ENCODE measurements at regions not wholly inside any gene's neighbourhood (a gene's known extent, or its start where the extent isn't known, plus 50 kb on each side); places are given as distances from the start of the nearest gene placed in this dataset.

GRCh38 chr6:51386347-51386836 is 567.7 kb downstream of the TFAP2B start:
- Histone ChIP-seq H3K36me3 (no peaks in the 10 kb centered on the region), H3K27me3 (ENCODE audit: low read depth) (no peaks in the 10 kb centered on the region), H3K27ac (replicated peaks) (no peak overlapping the region), H3K9me3 (replicated peaks) (peaks cover 15% of the 10 kb centered on the region), H3K4me1 (no peaks in the 10 kb centered on the region), H3K4me3 (no peak overlapping the region)
- intact Hi-C loops (cut with micrococcal nuclease) = no loop called here
- TF ChIP-seq, protein P1, sequence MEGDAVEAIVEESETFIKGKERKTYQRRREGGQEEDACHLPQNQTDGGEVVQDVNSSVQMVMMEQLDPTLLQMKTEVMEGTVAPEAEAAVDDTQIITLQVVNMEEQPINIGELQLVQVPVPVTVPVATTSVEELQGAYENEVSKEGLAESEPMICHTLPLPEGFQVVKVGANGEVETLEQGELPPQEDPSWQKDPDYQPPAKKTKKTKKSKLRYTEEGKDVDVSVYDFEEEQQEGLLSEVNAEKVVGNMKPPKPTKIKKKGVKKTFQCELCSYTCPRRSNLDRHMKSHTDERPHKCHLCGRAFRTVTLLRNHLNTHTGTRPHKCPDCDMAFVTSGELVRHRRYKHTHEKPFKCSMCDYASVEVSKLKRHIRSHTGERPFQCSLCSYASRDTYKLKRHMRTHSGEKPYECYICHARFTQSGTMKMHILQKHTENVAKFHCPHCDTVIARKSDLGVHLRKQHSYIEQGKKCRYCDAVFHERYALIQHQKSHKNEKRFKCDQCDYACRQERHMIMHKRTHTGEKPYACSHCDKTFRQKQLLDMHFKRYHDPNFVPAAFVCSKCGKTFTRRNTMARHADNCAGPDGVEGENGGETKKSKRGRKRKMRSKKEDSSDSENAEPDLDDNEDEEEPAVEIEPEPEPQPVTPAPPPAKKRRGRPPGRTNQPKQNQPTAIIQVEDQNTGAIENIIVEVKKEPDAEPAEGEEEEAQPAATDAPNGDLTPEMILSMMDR (IDR thresholded peaks at IDR 0.05; ENCODE audit: borderline replicate concordance) = no peak
- DNase-seq = no peak

GRCh38 chr6:51387907-51388306 is 569.2 kb downstream of the TFAP2B start:
- TF ChIP-seq, protein P1 (IDR thresholded peaks at IDR 0.05; ENCODE audit: borderline replicate concordance) = no peak
- intact Hi-C loops (cut with micrococcal nuclease) = no loop called here
- DNase-seq = no peak
- no peaks in the 10 kb centered on the region for H3K4me1 ChIP-seq
- H3K36me3 ChIP-seq = no peaks in the 10 kb centered on the region
- H3K27ac ChIP-seq (replicated peaks) = no peak overlapping the region
- H3K27me3 ChIP-seq (ENCODE audit: low read depth) = no peaks in the 10 kb centered on the region
- peaks cover 15% of the 10 kb centered on the region for H3K9me3 ChIP-seq (replicated peaks)
- H3K4me3 ChIP-seq = no peak overlapping the region

GRCh38 chr6:51394061-51394460 is 575.4 kb downstream of the TFAP2B start:
- no peaks in the 10 kb centered on the region for H3K27me3 ChIP-seq (ENCODE audit: low read depth)
- no peak overlapping the region for H3K27ac ChIP-seq (replicated peaks)
- no peaks in the 10 kb centered on the region for H3K4me1 ChIP-seq
- intact Hi-C loops (cut with micrococcal nuclease) = no loop called here
- TF ChIP-seq, protein P1 (IDR thresholded peaks at IDR 0.05; ENCODE audit: borderline replicate concordance) = no peak
- no peaks in the 10 kb centered on the region for H3K9me3 ChIP-seq (replicated peaks)
- no peak overlapping the region for H3K4me3 ChIP-seq
- H3K36me3 ChIP-seq = no peaks in the 10 kb centered on the region
- no peak for DNase-seq

DNA sequence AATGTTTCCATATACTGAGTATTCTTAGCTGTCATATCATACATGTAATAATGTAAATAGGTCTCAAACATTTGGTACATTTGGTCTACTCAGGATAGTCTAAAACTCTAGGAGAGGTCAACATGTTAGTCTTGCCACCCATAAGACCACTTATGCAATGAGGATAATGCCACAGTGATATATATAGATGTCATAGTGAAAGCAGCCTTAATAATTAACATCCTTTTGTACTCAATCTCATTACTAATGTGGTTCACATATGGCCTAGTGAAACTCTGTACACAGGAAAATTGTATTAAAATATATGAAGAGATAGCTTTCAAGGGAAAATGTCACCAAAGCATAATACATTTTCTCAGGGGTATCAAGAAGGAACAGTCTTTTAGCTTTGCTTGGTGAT is 577.9 kb downstream of the TFAP2B start:
- H3K27me3 ChIP-seq (ENCODE audit: low read depth) = no peaks in the 10 kb centered on the region
- TF ChIP-seq, protein P1 (IDR thresholded peaks at IDR 0.05; ENCODE audit: borderline replicate concordance) = no peak
- no peak overlapping the region for H3K27ac ChIP-seq (replicated peaks)
- no peak overlapping the region for H3K4me3 ChIP-seq
- no peaks in the 10 kb centered on the region for H3K36me3 ChIP-seq
- no peaks in the 10 kb centered on the region for H3K9me3 ChIP-seq (replicated peaks)
- H3K4me1 ChIP-seq = no peaks in the 10 kb centered on the region
- no peak for DNase-seq
- intact Hi-C loops (cut with micrococcal nuclease) = no loop called here

DNA sequence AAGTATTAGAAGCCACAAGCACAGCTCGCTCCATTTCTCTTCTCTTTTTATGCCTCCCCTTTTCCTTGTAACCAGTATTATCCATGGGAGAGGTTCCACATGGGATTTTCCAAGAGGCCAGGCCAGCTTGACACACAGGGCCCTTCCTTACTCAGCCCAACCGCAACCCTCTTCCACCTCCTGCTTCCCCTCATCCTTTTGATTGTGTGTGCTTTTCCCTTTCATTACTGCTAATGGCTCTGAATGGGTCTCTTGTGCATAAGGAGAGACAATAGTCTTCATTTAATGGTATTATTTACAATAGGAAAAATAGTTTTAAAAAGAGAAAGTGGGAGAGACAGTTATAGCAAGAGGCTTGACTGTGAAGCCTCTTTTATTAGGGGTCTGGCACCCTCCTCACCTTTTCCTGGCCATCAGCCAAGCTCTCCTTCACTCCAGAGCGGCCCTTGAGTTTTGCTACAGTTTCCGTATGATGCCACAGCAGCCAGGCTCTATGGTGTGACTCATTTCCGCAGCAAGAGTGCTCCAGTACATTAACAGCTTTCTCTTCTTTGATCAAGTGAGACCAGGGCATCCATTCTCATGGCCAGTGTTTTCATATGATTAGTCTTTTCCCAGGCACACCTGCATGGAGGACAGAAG is 579.5 kb downstream of the TFAP2B start:
- H3K4me1 ChIP-seq = no peaks in the 10 kb centered on the region
- intact Hi-C loops (cut with micrococcal nuclease) = no loop called here
- H3K27me3 ChIP-seq (ENCODE audit: low read depth) = no peaks in the 10 kb centered on the region
- TF ChIP-seq, protein P1 (IDR thresholded peaks at IDR 0.05; ENCODE audit: borderline replicate concordance) = no peak
- H3K36me3 ChIP-seq = no peaks in the 10 kb centered on the region
- no peaks in the 10 kb centered on the region for H3K9me3 ChIP-seq (replicated peaks)
- H3K27ac ChIP-seq (replicated peaks) = no peak overlapping the region
- H3K4me3 ChIP-seq = no peak overlapping the region
- no peak for DNase-seq
